HepG2 (cell line): ENCODE measurements at regions not wholly inside any gene's neighbourhood (a gene's known extent, or its start where the extent isn't known, plus 50 kb on each side); places are given as distances from the start of the nearest gene placed in this dataset.

Experiments
- ATAC-seq: fragments of 200-7000 bp; cut with Tn5 transposase; 3 replicates; pipeline ENCODE4 v1.9.1; 2020; ENCODE audit warnings: mild to moderate bottlenecking, moderate library complexity
- BruUV-seq: library from RNA; stranded (reverse); fragments of 400-500 nt; replicated peaks from 2 replicates; lab custom pipeline; 2021; lab: Mats Ljungman, UMichigan
- CTCF ChIA-PET: fragments of 300-600 bp; formaldehyde crosslinking; extraction: SDS; loops from one replicate; lab custom pipeline; 2021; ENCODE audit warnings: low total read pairs, inconsistent platforms, low intra/inter-chr PET ratio; lab: Yijun Ruan, JAX
- POLR2A ChIA-PET: fragments of 350-600 bp; sonication (Branson Sonifier 250); formaldehyde crosslinking; loops from one replicate; lab custom pipeline; 2020; ENCODE audit warnings: antibody characterized with exemption, inconsistent platforms; lab: Yijun Ruan, JAX
- DNase-seq: peaks from one replicate; pipeline ENCODE4 v3.0.0-alpha.2; 2015; ENCODE audit warnings: low spot score
- FAIRE-seq: peaks from 3 replicates; lab custom pipeline; 2011; peaks lifted over from hg19 to GRCh38; lab: Jason Lieb, UNC
- H2AFZ ChIP-seq: one replicate; pipeline ENCODE4 v1.6.1; 2011; ENCODE audit warnings: low read length, inconsistent platforms
- H3K27ac ChIP-seq: fragments of 300-600 bp; 3 replicates; pipeline ENCODE4 v1.8.0; 2011; ENCODE audit warnings: mixed run types, mild to moderate bottlenecking, mixed read lengths, low read length, inconsistent platforms; ENCODE audit not compliant: insufficient read depth; ENCODE audit errors: extremely low read length
- H3K27me3 ChIP-seq, 2 experiments: fragments of 200-600 bp in 1 of 2; 2 replicates in 1 of 2; 3 replicates in 1 of 2; pipeline versions ENCODE4 v1.6.0 to v1.8.0; 2011; ENCODE audit warnings: low read length in 2 of 2, mild to moderate bottlenecking in 2 of 2, moderate library complexity in 2 of 2, inconsistent platforms in 1 of 2; ENCODE audit not compliant: insufficient read depth in 2 of 2, control insufficient read depth in 1 of 2
- H3K36me3 ChIP-seq, 2 experiments: fragments of 200-600 bp in 1 of 2; replicated peaks in 1 of 2; 2 replicates in 1 of 2; 3 replicates in 1 of 2; pipeline versions ENCODE4 v1.5.1 to v1.8.0; 2011; ENCODE audit warnings: low read length in 2 of 2, inconsistent platforms in 1 of 2; ENCODE audit not compliant: insufficient read depth in 2 of 2, control insufficient read depth in 1 of 2
- H3K4me1 ChIP-seq: 2 replicates; pipeline ENCODE4 v1.5.1; 2012; ENCODE audit warnings: low read length, inconsistent platforms; ENCODE audit not compliant: insufficient read depth
- H3K4me2 ChIP-seq: 2 replicates; pipeline ENCODE4 v1.6.0; 2011; ENCODE audit warnings: low read depth, low read length, inconsistent platforms
- H3K4me3 ChIP-seq, 3 experiments: fragments of 200-600 bp in 1 of 3; sonication (generic), shearing (Covaris generic) in 1 of 3; replicated peaks in 1 of 3; 2 replicates each; pipeline ENCODE4 v1.5.1; 2011 to 2016; ENCODE audit warnings: low read length in 3 of 3, inconsistent platforms in 2 of 3, low read depth in 2 of 3, mild to moderate bottlenecking in 2 of 3, control low read depth in 1 of 3, mixed read lengths in 1 of 3; ENCODE audit not compliant: insufficient read depth in 1 of 3
- H3K79me2 ChIP-seq: one replicate; pipeline ENCODE4 v1.6.1; 2011; ENCODE audit warnings: low read length, inconsistent platforms; ENCODE audit not compliant: insufficient read depth
- H3K9ac ChIP-seq: 2 replicates; pipeline ENCODE4 v1.6.0; 2011; ENCODE audit warnings: mild to moderate bottlenecking, low read depth, low read length, inconsistent platforms; ENCODE audit not compliant: insufficient read depth
- H3K9me3 ChIP-seq: 2 replicates; pipeline ENCODE4 v1.5.1; 2012; ENCODE audit warnings: mild to moderate bottlenecking, low read length
- H4K20me1 ChIP-seq: 2 replicates; pipeline ENCODE4 v1.6.0; 2011; ENCODE audit warnings: inconsistent platforms, mild to moderate bottlenecking, low read length, moderate library complexity; ENCODE audit not compliant: insufficient read depth
- CBX2 ChIP-seq, 2 experiments: fragments of 200-600 bp in 1 of 2; sonication (generic); formaldehyde crosslinking in 1 of 2; IDR thresholded peaks; 2 replicates each; pipeline versions ENCODE4 v1.7.0 to v1.8.1; 2018 to 2022; ENCODE audit warnings: low read depth in 2 of 2, low read length in 1 of 2, mild to moderate bottlenecking in 1 of 2, missing genetic modification reagents in 1 of 2
- ELK4 ChIP-seq: sonication (generic); formaldehyde crosslinking; IDR thresholded peaks from 2 replicates; pipeline ENCODE4 v1.9.0; 2021; ENCODE audit warnings: missing genetic modification reagents, borderline replicate concordance
- HES4 ChIP-seq: sonication (generic); formaldehyde crosslinking; IDR thresholded peaks from 2 replicates; pipeline ENCODE4 v1.9.0; 2021; ENCODE audit warnings: mild to moderate bottlenecking, missing genetic modification reagents, borderline replicate concordance
- HINFP ChIP-seq: sonication (generic); formaldehyde crosslinking; IDR thresholded peaks from 2 replicates; pipeline ENCODE4 v1.4.0; 2020; ENCODE audit warnings: low read depth, mild to moderate bottlenecking, missing genetic modification reagents
- HNRNPH1 ChIP-seq: fragments of 200-400 bp; formaldehyde crosslinking; optimal IDR thresholded peaks from 2 replicates; pipeline ENCODE3; 2017; ENCODE audit warnings: mild to moderate bottlenecking, low read depth, low read length
- KDM6A ChIP-seq: IDR thresholded peaks from 2 replicates; pipeline ENCODE4 v1.6.1; 2016; ENCODE audit warnings: low read depth
- RBAK ChIP-seq: sonication (generic); formaldehyde crosslinking; IDR thresholded peaks from 2 replicates; pipeline ENCODE4 v1.5.1; 2020; ENCODE audit warnings: mild to moderate bottlenecking, missing genetic modification reagents
- TCF7 ChIP-seq: sonication (generic); IDR thresholded peaks from 2 replicates; pipeline ENCODE4 v1.6.1; 2016; ENCODE audit warnings: antibody characterized with exemption, low read depth
- ZFP36L1 ChIP-seq: sonication (generic); formaldehyde crosslinking; IDR thresholded peaks from 2 replicates; pipeline ENCODE4 v1.8.0; 2022; ENCODE audit warnings: mild to moderate bottlenecking, missing genetic modification reagents, moderate library complexity
- ZNF407 ChIP-seq: sonication (generic); formaldehyde crosslinking; IDR thresholded peaks from one replicate; pipeline ENCODE4 v1.5.1; 2020; ENCODE audit warnings: mild to moderate bottlenecking, missing genetic modification reagents; ENCODE audit errors: not compliant biosample characterization
- WGBS: methylation state at CpG from one replicate; pipeline ENCODE4 v1.1.6; 2017; ENCODE audit warnings: low lambda C conversion rate; 5-methylcytosine and 5-hydroxymethylcytosine counted together
- in situ Hi-C: cut with HindIII; loops from 2 replicates; pipeline ENCODE4 v1.10.0; 2017; ENCODE audit warnings: low pct_unique_long_range_greater_than_20kb; ENCODE audit not compliant: extremely low pct_ligation_motif_present
- intact Hi-C: fragments of 100-400 bp; cut with micrococcal nuclease; formaldehyde crosslinking; loops from one replicate; pipeline ENCODE4 v1.10.0; 2022; ENCODE audit not compliant: unreplicated experiment

- TF ChIP-seq HINFP (CRISPR knock-in tag) (no peak), TCF7 (no peak), HNRNPH1 (no peak)
Observed at GRCh38 chr1:78419309-78419708, 71.5 kb upstream of the PTGFR start (continued).

- Histone ChIP-seq H3K4me2 (no peak overlapping the region), H3K4me3 (no peak overlapping the region), H3K4me1 (no peaks in the 10 kb centered on the region), H3K36me3 (no peaks in the 10 kb centered on the region), H3K27ac (no peak overlapping the region), H3K9me3 (no peaks in the 10 kb centered on the region), H3K79me2 (no peaks in the 10 kb centered on the region), H3K9ac (no peak overlapping the region), H3K27me3 (no peaks in the 10 kb centered on the region), H4K20me1 (no peaks in the 10 kb centered on the region), H2AFZ (no peak overlapping the region)
- intact Hi-C loops = no loop called here
- 0% methylated on average over 3 of the region's 3 CpGs for WGBS
- no peak for DNase-seq
- CTCF ChIA-PET = no interaction called here
- BruUV-seq = no TSS peak
- no peak for FAIRE-seq
- in situ Hi-C loops = no loop called here
- no peak for ATAC-seq
- POLR2A ChIA-PET = no interaction called here
- TF ChIP-seq ELK4 (CRISPR knock-in tag) (no peak), KDM6A (CRISPR knock-in tag) (no peak), ZFP36L1 (CRISPR knock-in tag) (no peak), HES4 (no peak), RBAK (CRISPR knock-in tag) (no peak), CBX2 (IDR thresholded peaks at IDR 0.05; ENCODE audit: low read depth, low read length) (no peak), CBX2 (CRISPR knock-in tag; IDR thresholded peaks at IDR 0.05; ENCODE audit: low read depth) (no peak), ZNF407 (CRISPR knock-in tag) (no peak)
Observed at GRCh38 chr1:78420181-78420580, 70.6 kb upstream of the PTGFR start.
